ENCODE measurements at regions not wholly inside any gene's neighbourhood (a gene's known extent, or its start where the extent isn't known, plus 50 kb on each side); places are given as distances from the start of the nearest gene placed in this dataset.

DNA sequence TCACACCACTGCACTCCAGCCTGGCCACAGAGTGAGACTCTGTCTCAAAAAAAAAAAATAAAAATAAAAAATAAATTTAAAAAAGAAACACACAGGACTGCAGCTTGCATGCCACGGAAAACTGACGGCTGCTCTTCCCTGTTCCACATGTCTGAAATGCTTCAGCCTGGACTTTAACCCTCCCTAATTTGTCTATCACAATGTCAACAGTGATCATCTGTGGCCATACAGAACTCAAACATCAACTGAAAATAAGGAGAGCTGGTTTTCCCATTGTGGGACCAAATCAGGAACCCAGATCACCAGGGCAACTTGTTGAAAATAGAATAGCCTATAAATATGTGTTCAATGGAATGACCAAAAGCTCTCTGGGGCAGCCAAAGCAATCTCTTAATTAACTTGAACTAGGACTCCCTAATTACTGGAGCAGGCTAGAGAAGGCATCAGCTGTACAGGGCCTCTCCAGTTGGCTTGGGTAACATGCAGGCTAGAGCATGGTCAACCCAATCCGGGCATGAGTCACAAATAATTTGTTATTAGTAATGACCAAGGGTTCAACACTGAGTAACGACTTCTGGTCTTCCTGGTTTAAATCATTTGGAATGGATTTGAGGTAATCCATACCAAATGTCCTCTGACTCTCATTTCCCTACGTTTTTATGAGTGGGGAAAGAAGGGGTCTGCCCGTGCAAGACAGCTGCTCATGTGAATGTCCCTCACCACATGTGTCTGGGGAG is 62.7 kb upstream of the KAZN start:
- DNase-seq, result no peak

DNA sequence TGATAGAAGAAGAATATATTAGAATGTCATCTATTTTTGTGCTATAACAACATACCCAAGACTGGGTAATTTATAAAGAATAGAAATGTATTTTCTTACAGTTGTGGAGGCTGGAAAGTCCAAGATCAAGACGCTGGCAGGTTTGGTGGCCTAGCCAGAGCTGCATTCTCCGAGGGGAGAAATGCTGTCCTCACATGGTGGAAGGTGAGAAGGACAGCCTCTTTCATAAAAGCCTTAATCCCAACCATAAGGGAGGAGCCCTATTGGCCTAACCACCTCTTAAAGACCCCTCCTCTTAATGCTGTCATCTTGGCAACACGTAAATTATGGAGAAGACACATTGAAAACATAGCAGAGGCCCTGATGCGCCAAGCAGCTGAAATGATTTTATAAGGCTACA is 60.1 kb upstream of the KAZN start:
- DNase-seq, result no peak

DNA sequence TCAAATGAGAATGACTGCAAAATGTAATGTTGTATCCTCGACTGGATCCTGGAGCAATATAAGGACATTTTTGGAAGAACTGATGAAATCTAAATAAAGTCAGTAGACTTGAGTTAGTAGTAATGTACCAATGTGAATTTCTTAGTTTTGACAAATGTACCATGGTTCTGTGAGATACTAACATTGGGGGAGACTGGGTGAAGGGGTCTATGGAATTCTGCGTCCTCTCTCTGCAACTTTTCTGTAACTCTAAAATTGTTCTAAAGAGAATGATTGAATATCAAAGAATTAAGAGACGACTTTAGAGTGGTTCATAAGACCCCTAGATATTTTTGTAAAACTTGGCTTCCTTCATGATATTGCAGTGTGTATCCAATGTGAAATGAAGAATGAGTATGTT is 59.2 kb upstream of the KAZN start:
- no peak for DNase-seq

DNA sequence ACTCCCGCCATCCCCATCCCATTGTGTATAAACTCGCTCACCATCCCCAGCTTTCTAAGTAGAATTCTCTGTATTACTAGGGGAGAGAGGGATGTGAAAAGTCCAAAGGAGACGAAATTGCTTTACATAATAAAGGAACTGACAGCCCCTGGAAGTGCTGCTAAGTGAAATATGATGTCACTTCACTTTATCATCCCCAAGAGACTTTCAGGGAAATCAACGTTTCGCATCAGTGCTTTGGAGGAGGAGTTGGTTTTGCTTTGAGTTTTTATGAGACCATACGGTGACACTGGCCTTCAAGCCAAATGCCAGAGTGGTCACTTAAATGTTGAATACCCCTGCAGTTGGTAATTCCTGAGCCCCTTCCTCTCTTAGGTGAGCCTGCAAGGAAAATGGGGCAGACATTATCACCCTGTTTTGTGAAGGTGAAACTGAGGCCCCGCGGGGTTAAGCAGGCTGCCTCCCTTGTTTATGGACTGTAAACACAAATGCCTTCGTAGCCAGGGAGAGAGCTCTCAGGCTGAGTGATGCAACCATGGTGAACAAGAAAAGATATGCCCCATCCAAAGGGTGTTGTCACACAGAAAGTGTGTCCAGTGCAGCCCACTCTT is 58.4 kb upstream of the KAZN start:
- no peak for DNase-seq

DNA sequence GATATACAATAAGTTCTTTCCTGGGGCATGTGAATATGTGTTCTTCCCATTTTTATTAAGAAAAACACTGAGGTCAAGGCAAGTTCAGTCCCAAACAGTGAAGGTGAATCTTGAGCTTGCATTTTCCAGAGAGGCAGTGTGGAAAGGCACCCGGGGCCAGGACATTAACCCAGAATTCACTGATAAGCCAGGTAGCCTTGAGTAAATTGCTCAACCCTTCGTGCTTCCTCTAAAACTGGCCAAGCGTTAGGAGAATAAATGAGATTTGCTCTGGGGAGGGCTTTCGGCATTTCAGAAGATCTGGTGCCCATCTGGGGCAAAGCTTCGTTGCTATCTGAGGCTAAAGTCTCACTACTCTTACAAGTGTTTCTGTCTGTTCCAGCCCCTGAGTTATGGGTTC is 57.1 kb upstream of the KAZN start:
- no peak for DNase-seq

DNA sequence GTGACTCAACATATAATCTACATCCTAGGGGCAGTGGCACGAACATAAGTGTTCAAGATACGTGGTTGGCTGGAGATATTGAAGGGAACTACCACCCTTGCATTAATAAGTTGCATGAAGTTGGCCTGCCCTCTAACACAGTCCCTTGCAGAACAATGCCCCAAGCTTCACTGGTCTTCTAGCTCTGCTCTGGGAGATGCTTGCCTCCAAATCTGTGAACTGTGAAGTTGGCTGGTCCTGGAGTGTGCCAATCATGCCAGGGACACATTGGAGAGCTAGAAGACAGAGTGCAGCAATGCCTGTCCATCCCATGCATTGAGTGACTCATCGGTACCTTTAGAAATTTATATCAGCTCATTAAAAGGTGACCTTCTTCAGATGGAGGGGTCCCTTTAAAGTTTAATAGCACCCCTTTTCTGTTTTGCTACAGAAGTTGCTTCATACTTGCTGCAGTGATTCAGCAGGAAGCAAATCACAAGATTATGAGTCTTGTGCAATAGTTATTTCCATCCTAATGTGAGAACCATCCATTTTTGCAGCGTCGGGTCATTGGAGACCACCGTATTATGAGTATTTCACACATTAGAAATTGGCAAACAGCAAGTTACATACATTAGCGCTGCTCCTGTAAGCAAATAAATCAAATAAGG is 55.2 kb upstream of the KAZN start:
- no peak for DNase-seq

DNA sequence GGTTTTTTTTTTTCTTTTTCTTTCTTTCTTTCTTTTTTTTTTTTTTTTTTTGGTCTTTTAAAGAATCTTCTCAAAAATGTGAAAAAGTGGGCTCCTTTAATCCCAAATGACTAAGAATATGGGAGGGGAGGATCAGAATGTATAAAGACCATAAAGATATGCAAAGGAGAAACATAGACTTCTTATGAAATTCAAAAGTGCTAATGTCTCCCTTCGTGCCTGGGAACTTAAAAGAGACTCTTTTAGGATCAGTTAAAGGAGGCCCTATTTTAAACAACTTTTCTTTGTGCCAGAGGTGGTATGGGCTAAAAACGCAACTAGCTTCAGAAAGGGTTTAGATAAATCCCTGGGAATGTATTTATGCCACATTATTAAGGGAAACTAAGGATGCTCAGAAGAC is 54.2 kb upstream of the KAZN start:
- DNase-seq, result no peak

DNA sequence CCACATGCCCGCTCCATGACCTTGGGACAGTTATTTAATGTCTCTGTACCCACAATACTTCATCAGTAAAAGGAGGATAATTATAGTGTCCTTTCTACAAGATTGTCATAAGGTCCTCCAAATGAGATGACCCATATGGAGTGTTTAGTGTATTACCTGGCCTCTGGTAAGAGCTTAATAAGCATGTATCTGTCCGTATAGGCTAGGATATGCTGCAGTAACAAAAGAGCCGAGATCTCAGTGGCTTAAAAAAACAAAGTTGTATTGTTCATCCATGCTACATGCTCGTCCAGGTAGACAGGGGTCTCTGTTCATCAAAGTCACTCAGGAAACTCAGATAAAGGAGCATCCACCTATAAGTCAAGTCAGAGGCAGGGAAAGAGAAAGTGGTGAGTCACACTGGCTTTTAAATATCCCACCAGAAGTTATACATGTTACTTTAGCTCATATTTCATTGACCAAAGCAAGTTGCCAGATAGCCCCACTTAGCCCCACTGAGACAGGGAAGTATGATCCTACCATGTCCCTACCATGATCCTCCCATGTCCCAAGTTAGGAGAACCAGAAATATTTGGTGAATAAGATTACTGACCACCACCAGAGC is 53.0 kb upstream of the KAZN start:
- DNase-seq, result no peak

DNA sequence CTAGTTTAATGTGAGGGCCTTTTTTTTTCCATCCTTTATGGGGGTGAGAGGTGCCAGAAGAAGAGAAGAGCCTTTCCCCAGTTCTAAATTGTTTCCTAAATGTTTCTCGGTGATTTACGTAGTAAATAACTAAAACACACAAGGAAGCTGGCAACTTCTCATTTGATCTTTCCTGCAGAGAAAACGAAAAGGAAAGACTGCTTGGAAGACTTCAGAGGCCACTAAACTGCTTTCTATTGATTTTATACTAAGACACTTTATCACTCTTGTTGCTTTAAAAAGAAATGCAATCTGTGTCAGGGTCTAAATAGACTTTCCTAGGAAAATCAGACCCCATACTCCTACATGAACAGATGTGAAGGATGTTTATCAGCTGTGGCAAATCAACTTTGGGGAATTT is 52.1 kb upstream of the KAZN start:
- DNase-seq, result no peak
